Effector memory CD8-positive, alpha-beta T cell (primary cell): ENCODE measurements at regions not wholly inside any gene's neighbourhood (a gene's known extent, or its start where the extent isn't known, plus 50 kb on each side); places are given as distances from the start of the nearest gene placed in this dataset.
"Not testable (repeated sequence)": the region's sequence is repeated elsewhere in the genome, so short reads cannot be mapped to it uniquely, and the experiment has no call there.

Experiments used
- ATAC-seq: fragments of 150-1000 bp; cut with Tn5 transposase; replicated peaks from 2 replicates; pipeline ENCODE4 v1.10.0; 2021; ENCODE audit warnings: mild to moderate bottlenecking, moderate library complexity
- DNase-seq, 3 experiments: peaks; one replicate each; pipeline ENCODE4 v3.0.0; 2021
- H3K27ac Mint-ChIP-seq, 2 donors: one replicate each; pipeline ENCODE4 v1.8.0; 2022; ENCODE audit warnings: mild to moderate bottlenecking in 2 of 2, mixed read lengths in 2 of 2, moderate library complexity in 2 of 2
- H3K27me3 Mint-ChIP-seq, 2 donors: one replicate each; pipeline ENCODE4 v1.8.0; 2022; ENCODE audit warnings: mixed read lengths in 2 of 2
- H3K36me3 Mint-ChIP-seq: one replicate; pipeline ENCODE4 v1.8.0; 2022; ENCODE audit warnings: mild to moderate bottlenecking, moderate library complexity, mixed read lengths; ENCODE audit not compliant: insufficient read depth
- H3K4me1 Mint-ChIP-seq, 2 donors: one replicate each; pipeline ENCODE4 v1.8.0; 2022; ENCODE audit warnings: low read depth in 2 of 2, mixed read lengths in 2 of 2
- H3K4me3 Mint-ChIP-seq, 2 donors: one replicate each; pipeline ENCODE4 v1.8.0; 2022; ENCODE audit warnings: mild to moderate bottlenecking in 2 of 2, mixed read lengths in 2 of 2, moderate library complexity in 2 of 2
- H3K9me3 Mint-ChIP-seq, 2 donors: one replicate each; pipeline ENCODE4 v1.8.0; 2022; ENCODE audit warnings: mixed read lengths in 2 of 2

- Mint-ChIP-seq H3K27ac (peak overlapping the region; percentile 22 to 87), H3K36me3 (no peaks in the 10 kb centered on the region), H3K4me3 (no peak overlapping the region), H3K4me1 (peaks cover 55 to 71% of the 10 kb centered on the region in 2 donors), H3K9me3 (no peaks in the 10 kb centered on the region), H3K27me3 (no peaks in the 10 kb centered on the region)
- DNase-seq (no peak), ATAC-seq (no peak)
Observed at GRCh38 chr6:144664281-144664680, 379.1 kb downstream of the UTRN start.

DNA sequence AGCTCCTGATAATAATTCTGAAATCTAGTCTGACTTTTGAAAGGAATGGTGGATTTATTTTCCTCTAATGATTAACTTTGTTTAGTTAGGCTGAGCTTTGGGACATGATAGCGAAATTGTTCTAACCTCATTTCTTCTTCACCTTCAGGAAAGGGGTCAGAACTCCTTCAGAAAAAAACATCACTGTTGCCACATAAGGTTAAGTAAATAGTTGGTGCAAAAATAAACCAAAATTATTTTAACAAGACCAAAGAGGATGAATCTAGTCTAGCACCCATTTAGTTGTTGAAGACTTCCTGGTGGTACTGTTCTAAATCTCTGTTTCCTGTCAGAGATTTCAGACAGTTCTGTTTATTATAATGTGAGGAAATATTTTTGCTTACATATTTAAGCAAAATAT is 379.8 kb downstream of the UTRN start:
- peaks cover 49 to 67% of the 10 kb centered on the region in 2 donors for H3K4me1 Mint-ChIP-seq
- H3K9me3 Mint-ChIP-seq: peaks cover 0 to 1% of the 10 kb centered on the region in 2 donors
- H3K36me3 Mint-ChIP-seq: no peaks in the 10 kb centered on the region
- ATAC-seq (peak; percentile 66), DNase-seq (no peak)
- no peak overlapping the region for H3K4me3 Mint-ChIP-seq
- H3K27me3 Mint-ChIP-seq: no peaks in the 10 kb centered on the region
- peak overlapping the region; percentile 20 to 87 for H3K27ac Mint-ChIP-seq

- Mint-ChIP-seq H3K4me3 (peak overlapping the region; percentile 21 to 22), H3K4me1 (peaks cover 54 to 72% of the 10 kb centered on the region in 2 donors)
- ATAC-seq: no peak
Observed at GRCh38 chr6:144665932-144666450, 380.9 kb downstream of the UTRN start.

GRCh38 chr6:144666781-144667180 is 381.6 kb downstream of the UTRN start:
- ATAC-seq (no peak), DNase-seq (no peak)
- Mint-ChIP-seq H3K27ac (peak overlapping the region; percentile 89 to 90), H3K4me1 (peaks cover 55 to 74% of the 10 kb centered on the region in 2 donors), H3K27me3 (no peaks in the 10 kb centered on the region), H3K9me3 (peaks cover 6 to 15% of the 10 kb centered on the region in 2 donors), H3K36me3 (peaks cover 4% of the 10 kb centered on the region), H3K4me3 (peak overlapping the region; percentile 56 to 73)

More at GRCh38 chr6:144665932-144666450, 380.9 kb downstream of the UTRN start:
- Mint-ChIP-seq H3K36me3 (peaks cover under 1% of the 10 kb centered on the region), H3K27me3 (no peaks in the 10 kb centered on the region), H3K9me3 (peaks cover 3 to 7% of the 10 kb centered on the region in 2 donors), H3K27ac (peak overlapping the region; percentile 26 to 87)
- no peak for DNase-seq

- Mint-ChIP-seq H3K36me3 (peaks cover 4% of the 10 kb centered on the region), H3K4me1 (peaks cover 56 to 74% of the 10 kb centered on the region in 2 donors), H3K27me3 (no peaks in the 10 kb centered on the region), H3K4me3 (peak overlapping the region; percentile 56 to 73), H3K9me3 (peaks cover 6 to 25% of the 10 kb centered on the region in 2 donors), H3K27ac (peak overlapping the region; percentile 89 to 90)
- ATAC-seq (no peak), DNase-seq (no peak)
Observed at GRCh38 chr6:144667532-144668503, 382.7 kb downstream of the UTRN start.

DNA sequence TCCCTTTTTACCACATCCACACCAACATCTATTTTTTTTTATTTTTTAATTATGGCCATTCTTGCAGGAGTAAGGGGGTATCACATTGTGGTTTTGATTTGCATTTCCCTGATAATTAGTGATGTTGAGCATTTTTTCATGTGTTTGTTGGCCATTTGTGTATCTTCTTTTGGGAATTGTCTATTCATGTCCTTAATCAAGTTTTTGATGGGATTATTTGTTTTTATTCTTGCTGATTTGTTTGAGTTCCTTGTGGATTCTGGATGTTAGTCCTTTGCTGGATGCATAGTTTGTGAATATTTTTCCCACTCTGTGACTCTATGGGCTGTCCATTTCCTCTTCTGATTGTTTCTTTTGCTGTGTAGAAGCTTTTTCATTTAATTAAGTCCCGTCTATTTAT is 385.1 kb downstream of the UTRN start:
- H3K4me3 Mint-ChIP-seq, H3K27ac Mint-ChIP-seq, H3K27me3 Mint-ChIP-seq, ATAC-seq, DNase-seq: not testable (repeated sequence)
- H3K36me3 Mint-ChIP-seq: peaks cover 12% of the 10 kb centered on the region
- peaks cover 8 to 25% of the 10 kb centered on the region in 2 donors for H3K9me3 Mint-ChIP-seq
- H3K4me1 Mint-ChIP-seq: peaks cover 54 to 64% of the 10 kb centered on the region in 2 donors

DNA sequence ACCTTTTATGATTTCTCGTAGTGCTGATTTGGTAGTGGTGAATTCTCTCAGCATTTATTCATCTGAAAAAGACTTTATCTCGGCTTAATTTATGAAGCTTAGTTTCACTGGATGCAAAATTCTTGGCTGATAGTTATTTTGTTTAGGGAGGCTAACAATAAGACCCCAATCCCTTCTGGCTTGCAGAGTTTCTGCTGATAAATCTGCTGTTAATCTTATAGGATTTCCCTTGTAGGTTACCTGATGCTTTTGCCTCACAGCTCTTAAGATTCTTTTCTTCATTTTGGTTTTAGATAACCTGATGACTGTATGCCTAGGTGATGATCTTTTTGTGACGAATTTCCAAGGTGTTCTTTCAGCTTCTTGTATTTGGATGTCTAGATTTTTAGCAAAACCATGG is 388.7 kb downstream of the UTRN start:
- no peaks in the 10 kb centered on the region for H3K27me3 Mint-ChIP-seq
- peak overlapping the region in 1 of 2 donors; percentile 30 for H3K27ac Mint-ChIP-seq
- DNase-seq (no peak), ATAC-seq (no peak)
- H3K36me3 Mint-ChIP-seq: peaks cover 16% of the 10 kb centered on the region
- H3K9me3 Mint-ChIP-seq: peaks cover 8 to 25% of the 10 kb centered on the region in 2 donors
- H3K4me1 Mint-ChIP-seq: peaks cover 32 to 44% of the 10 kb centered on the region in 2 donors
- H3K4me3 Mint-ChIP-seq: peak overlapping the region in 1 of 2 donors; percentile 1

DNA sequence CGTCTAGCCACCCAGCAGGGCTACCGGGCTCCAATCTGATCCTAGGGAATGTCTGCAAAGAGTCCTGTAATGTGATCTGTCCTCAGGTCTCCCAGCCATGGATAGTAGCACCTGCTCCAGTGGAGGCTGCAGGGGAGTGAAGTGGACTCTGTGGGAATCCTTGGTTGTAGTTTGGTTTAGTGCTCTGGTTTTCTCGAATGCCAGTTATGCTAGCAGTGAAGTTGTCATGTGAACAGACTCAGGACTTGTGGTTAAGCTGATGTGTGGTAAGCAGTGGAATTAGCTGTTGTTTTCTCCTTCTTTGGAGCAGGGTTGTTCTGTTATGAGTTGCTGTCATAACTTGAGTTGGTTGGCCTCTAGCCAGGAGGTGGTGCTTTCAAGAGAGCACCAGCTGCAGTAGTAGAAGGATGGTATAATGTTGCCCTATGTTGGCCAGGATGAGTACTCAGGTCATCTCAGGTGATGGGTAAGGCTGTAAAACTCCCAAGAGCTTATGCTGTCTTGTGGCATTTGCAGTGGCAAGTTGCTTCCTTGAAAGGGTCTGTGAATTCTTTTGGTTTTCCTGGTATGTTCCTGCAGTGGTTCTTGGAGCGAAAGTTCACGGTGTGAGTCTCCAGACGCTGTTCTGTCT is 390.2 kb downstream of the UTRN start:
- H3K27me3 Mint-ChIP-seq: no peaks in the 10 kb centered on the region
- DNase-seq (peak in 2 of 3 experiments; percentile 11 to 12), ATAC-seq (peak; percentile 71)
- peaks cover 6 to 24% of the 10 kb centered on the region in 2 donors for H3K9me3 Mint-ChIP-seq
- peak overlapping the region; percentile 15 to 19 for H3K27ac Mint-ChIP-seq
- peak overlapping the region; percentile 25 to 37 for H3K4me3 Mint-ChIP-seq
- peaks cover 20% of the 10 kb centered on the region for H3K36me3 Mint-ChIP-seq
- peaks cover 32 to 39% of the 10 kb centered on the region in 2 donors for H3K4me1 Mint-ChIP-seq

GRCh38 chr6:144676310-144676709 is 391.2 kb downstream of the UTRN start:
- not testable (repeated sequence) for H3K27ac Mint-ChIP-seq, ATAC-seq, H3K27me3 Mint-ChIP-seq, DNase-seq, H3K4me3 Mint-ChIP-seq
- H3K4me1 Mint-ChIP-seq: peaks cover 32 to 36% of the 10 kb centered on the region in 2 donors
- H3K36me3 Mint-ChIP-seq: peaks cover 19% of the 10 kb centered on the region
- H3K9me3 Mint-ChIP-seq: peaks cover 5 to 15% of the 10 kb centered on the region in 2 donors

DNA sequence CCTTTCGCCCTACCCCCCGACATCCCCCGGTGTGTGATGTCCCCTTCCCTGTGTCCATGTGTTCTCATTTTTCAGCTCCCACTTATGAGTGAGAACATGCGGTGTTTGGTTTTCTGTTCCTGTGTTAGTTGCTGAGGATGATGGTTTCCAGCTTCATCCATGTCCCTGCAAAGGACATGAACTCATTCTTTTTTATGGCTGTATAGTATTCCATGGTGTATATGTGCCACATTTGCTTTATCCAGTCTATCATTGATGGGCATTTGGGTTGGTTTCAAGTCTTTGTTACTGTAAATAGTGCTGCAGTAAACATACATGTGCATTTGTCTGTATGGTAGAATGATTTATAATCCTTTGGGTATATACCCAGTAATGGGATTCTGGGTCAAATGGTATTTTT is 392.1 kb downstream of the UTRN start:
- H3K4me3 Mint-ChIP-seq, H3K9me3 Mint-ChIP-seq, H3K27ac Mint-ChIP-seq, DNase-seq, H3K27me3 Mint-ChIP-seq, ATAC-seq: not testable (repeated sequence)
- peaks cover 28 to 32% of the 10 kb centered on the region in 2 donors for H3K4me1 Mint-ChIP-seq
- H3K36me3 Mint-ChIP-seq: peaks cover 20% of the 10 kb centered on the region

GRCh38 chr6:144678844-144679243 is 393.7 kb downstream of the UTRN start:
- peaks cover 22% of the 10 kb centered on the region for H3K36me3 Mint-ChIP-seq
- no peak overlapping the region for H3K4me3 Mint-ChIP-seq
- H3K27me3 Mint-ChIP-seq: no peaks in the 10 kb centered on the region
- no peak for ATAC-seq
- DNase-seq: no peak
- H3K9me3 Mint-ChIP-seq: peaks cover 0 to 2% of the 10 kb centered on the region in 2 donors
- peaks cover 18 to 29% of the 10 kb centered on the region in 2 donors for H3K4me1 Mint-ChIP-seq
- no peak overlapping the region for H3K27ac Mint-ChIP-seq

DNA sequence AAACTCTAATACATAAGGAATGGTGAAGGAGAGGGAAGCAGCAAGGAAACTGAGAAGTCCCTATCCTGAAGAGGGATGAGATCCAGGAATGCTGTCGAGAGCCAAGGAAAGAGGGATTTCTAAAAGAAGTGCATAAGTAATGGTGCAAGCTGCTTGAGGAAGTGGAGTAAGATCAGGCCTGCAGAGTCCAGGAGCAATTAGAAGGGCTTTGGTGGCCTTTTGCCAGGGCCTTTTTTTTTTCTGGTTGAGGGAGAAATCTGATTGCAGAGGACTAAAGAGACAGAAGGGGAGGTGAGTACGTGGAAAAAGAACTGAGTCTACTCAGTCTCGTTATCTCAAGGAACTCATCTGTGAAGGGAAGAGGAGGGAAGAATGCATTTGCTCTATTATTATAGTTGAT is 396.2 kb downstream of the UTRN start:
- Mint-ChIP-seq H3K36me3 (peaks cover 21% of the 10 kb centered on the region), H3K4me3 (no peak overlapping the region), H3K27ac (no peak overlapping the region), H3K4me1 (peaks cover 13 to 25% of the 10 kb centered on the region in 2 donors), H3K9me3 (peaks cover 0 to under 1% of the 10 kb centered on the region in 2 donors), H3K27me3 (no peaks in the 10 kb centered on the region)
- no peak for ATAC-seq
- DNase-seq: no peak
